Motor neuron (in vitro differentiated cells): ENCODE measurements at regions not wholly inside any gene's neighbourhood (a gene's known extent, or its start where the extent isn't known, plus 50 kb on each side); places are given as distances from the start of the nearest gene placed in this dataset.

ENCODE experiments used
- ATAC-seq, 8 experiments: fragments of 200-7000 bp; cut with Tn5 transposase; replicated peaks in 6 of 8; 2 replicates each; pipeline ENCODE4 v1.8.0; 2021; ENCODE audit warnings: mild to moderate bottlenecking in 8 of 8, moderate library complexity in 8 of 8
- H3K27ac ChIP-seq, 2 donors: fragments of 250-450 bp; sonication (Bioruptor Pico); 2 replicates each; pipeline ENCODE4 v1.9.0; 2021; ENCODE audit warnings: antibody characterized with exemption in 2 of 2, mild to moderate bottlenecking in 2 of 2, moderate library complexity in 1 of 2
- H3K4me1 ChIP-seq, 2 donors: fragments of 250-450 bp; sonication (Bioruptor Pico); replicated peaks in 1 of 2; 2 replicates each; pipeline ENCODE4 v1.6.1; 2021; ENCODE audit warnings: antibody characterized with exemption in 2 of 2, mild to moderate bottlenecking in 2 of 2, moderate library complexity in 1 of 2
- H3K4me3 ChIP-seq, 5 donors: fragments of 250-450 bp; sonication (Bioruptor Pico); 2 replicates each; pipeline ENCODE4 v1.9.0; 2021; ENCODE audit warnings: antibody characterized with exemption in 5 of 5, mild to moderate bottlenecking in 5 of 5, moderate library complexity in 4 of 5
- WGBS, 10 experiments: fragments of 450-650 bp; shearing (Covaris generic); methylation state at CpG; one replicate each; pipeline ENCODE4 v1.0.0; 2022; 5-methylcytosine and 5-hydroxymethylcytosine counted together
- in situ Hi-C, 9 experiments: fragments of 400-800 bp; cut with MboI; loops; one replicate each; pipeline ENCODE4 v1.15.0; 2021; ENCODE audit warnings: low sequenced_read_pairs in 9 of 9, low pct_unique_long_range_greater_than_20kb in 2 of 9; ENCODE audit not compliant: unreplicated experiment in 9 of 9

DNA sequence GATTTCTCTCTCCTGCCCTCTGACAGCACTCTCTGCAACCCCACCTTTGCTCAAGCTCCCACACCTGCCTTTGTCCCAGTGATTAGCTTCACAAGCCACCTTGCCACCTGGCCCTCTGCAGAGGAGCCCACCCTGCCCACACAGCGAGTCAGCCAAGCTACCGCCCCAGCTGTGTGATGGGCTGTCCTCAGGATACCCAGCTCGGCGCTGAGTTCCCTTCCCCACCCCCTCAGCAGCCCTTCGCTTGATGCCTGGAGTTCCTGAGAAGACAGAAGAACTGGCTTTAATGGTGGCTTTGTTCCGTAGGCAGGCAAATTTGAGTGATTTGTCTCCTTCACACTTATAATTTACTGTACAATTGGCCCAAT is 266.4 kb downstream of the CBLN1 start:
- Histone ChIP-seq H3K4me3 (no peak overlapping the region), H3K27ac (no peak overlapping the region), H3K4me1 (peaks cover 9 to 15% of the 10 kb centered on the region in 2 donors)
- 0 to 63% (median 17%) methylated on average over 1 to 4 of the region's 6 CpGs; no CpG with 5 or more reads in 1 of the 10 experiments for WGBS, 10 experiments
- no peak for ATAC-seq
- in situ Hi-C loops, result no loop called here

GRCh38 chr16:49014277-49015224 is 267.1 kb downstream of the CBLN1 start:
- Histone ChIP-seq H3K27ac (no peak overlapping the region), H3K4me3 (no peak overlapping the region), H3K4me1 (peaks cover 9 to 10% of the 10 kb centered on the region in 2 donors)
- in situ Hi-C loops, result no loop called here
- WGBS, 10 experiments, result 10 to 76% (median 45%) methylated on average over 2 to 12 of the region's 15 CpGs; no CpG with 5 or more reads in 2 of the 10 experiments
- no peak for ATAC-seq

GRCh38 chr16:49013727-49014080 is 267.9 kb downstream of the CBLN1 start:
- Histone ChIP-seq H3K4me3 (no peak overlapping the region), H3K27ac (no peak overlapping the region), H3K4me1 (peaks cover under 1 to 2% of the 10 kb centered on the region in 2 donors)
- in situ Hi-C loops, result no loop called here
- ATAC-seq, result no peak
- WGBS, 10 experiments, result 0 to 83% (median 44%) methylated on average over 1 to 5 of the region's 5 CpGs; no CpG with 5 or more reads in 2 of the 10 experiments

DNA sequence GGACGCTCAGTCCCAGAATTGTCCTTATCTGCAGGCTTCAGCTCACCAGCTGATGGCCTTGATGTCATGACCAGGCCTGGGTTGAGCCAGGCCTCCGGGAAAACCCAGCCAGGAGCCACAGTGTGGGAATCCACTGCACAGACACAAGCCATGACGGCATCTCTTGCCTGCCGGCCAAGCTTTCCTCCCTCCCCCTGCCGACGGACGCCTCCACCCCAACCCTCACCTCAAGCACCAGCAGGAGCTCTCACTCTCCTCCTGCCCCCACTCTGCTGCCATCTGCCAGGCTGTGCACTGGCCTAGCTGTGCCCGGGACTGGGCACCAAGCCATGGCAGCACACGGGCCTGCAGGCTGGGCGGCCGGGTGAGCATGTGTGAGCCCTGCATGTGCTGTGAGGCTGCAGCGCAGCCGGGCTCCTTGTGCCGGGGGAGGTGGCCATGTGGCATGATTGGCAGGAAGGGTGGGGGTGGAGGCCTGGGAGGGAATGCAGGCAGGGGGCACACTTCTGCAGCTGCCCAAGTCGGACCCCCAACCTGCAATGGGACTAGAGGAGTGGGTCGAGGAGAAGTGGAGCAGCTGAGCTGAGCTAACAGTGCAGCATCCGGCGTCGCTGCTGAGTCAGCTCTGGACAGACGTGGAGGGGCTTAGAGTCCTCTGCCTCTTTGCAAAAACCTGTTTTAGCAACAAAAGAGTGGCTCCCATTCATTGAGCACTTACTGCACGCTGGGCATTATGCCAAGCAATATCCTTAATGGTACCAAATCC is 268.5 kb downstream of the CBLN1 start:
- H3K27ac ChIP-seq, result no peak overlapping the region
- H3K4me1 ChIP-seq, result no peaks in the 10 kb centered on the region
- no peak overlapping the region for H3K4me3 ChIP-seq
- WGBS, 10 experiments, result 3 to 100% (median 30%) methylated on average over 1 to 6 of the region's 21 CpGs; no CpG with 5 or more reads in 4 of the 10 experiments
- in situ Hi-C loops, result no loop called here
- ATAC-seq, result no peak

DNA sequence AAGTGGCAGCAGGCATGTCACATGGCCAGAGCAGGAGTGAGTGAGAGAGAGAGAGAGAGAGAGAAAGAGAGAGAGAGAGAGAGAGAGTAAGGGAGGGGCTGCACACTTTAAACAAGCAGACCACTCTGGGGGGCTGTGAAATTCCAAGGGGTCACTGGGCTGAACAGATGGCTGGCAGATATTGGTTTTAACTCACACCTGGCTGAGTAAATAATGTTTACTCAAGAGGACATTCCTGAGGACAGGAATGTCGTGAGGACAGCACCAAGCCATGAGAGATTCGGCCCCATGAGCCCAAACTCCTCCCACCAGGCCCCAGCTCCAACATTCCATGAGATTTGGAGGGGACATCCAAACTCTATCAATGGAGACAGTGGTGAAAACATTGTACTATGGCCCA is 269.7 kb downstream of the CBLN1 start:
- no peaks in the 10 kb centered on the region for H3K4me1 ChIP-seq
- WGBS, 10 experiments, result 0 to 80% (median 45%) methylated on average over 1 to 2 of the region's 2 CpGs; no CpG with 5 or more reads in 5 of the 10 experiments
- ATAC-seq, result no peak
- no peak overlapping the region for H3K27ac ChIP-seq
- in situ Hi-C loops, result no loop called here
- H3K4me3 ChIP-seq, result no peak overlapping the region

GRCh38 chr16:49010879-49011278 is 270.8 kb downstream of the CBLN1 start:
- no peak for ATAC-seq
- Histone ChIP-seq H3K4me3 (no peak overlapping the region), H3K4me1 (no peaks in the 10 kb centered on the region), H3K27ac (no peak overlapping the region)
- 17 to 100% (median 68%) methylated on average over 1 to 3 of the region's 7 CpGs; no CpG with 5 or more reads in 7 of the 10 experiments for WGBS, 10 experiments
- in situ Hi-C loops, result no loop called here

DNA sequence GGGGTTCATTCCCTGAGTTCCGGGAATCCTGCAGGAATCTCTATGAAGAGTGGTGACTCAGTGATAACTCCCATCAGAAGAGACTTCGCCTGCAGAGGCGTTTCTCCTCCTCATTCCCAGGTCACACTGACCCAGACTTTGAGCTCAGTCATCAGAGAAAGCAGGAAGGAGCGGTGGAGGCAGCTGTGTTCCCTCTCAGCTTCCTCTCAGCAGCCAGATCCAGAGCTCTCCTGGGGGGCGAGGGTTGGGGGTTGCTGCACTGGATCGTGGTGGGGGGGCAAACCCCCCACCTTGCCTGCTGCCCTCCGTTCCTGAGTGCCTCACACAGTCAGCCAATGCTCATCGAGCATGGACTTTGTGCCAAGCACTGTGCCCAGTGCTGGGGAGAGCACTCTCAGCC is 271.2 kb downstream of the CBLN1 start:
- Histone ChIP-seq H3K4me1 (no peaks in the 10 kb centered on the region), H3K4me3 (no peak overlapping the region), H3K27ac (no peak overlapping the region)
- ATAC-seq, result no peak
- in situ Hi-C loops, result no loop called here
- WGBS, 10 experiments, result 8 to 83% (median 13%) methylated on average over 1 to 4 of the region's 8 CpGs; no CpG with 5 or more reads in 7 of the 10 experiments

DNA sequence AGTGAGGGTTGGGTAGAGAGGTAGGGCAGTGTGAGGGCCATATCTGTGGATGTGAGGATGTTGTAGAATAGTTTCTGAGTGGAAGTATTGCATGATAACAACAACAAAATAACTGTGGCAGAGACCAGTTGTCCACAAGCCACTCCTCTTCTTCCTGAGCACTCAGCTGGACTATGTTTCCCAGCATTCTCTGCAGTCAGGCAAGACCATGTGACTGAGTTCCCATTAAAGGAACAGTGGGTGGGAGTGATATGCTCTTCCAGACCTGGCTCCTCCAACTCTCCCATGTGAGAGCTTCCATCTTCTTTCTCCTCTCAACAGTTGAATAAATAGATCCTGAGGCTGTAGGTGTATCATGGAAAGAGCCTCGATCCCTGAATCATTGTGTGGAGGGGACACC is 272.4 kb downstream of the CBLN1 start:
- ATAC-seq, result no peak
- 0 to 63% (median 40%) methylated on average over 1 of the region's 1 CpG; no CpG with 5 or more reads in 7 of the 10 experiments for WGBS, 10 experiments
- in situ Hi-C loops, result no loop called here
- no peaks in the 10 kb centered on the region for H3K4me1 ChIP-seq
- H3K4me3 ChIP-seq, result no peak overlapping the region
- no peak overlapping the region for H3K27ac ChIP-seq

GRCh38 chr16:49003992-49004391 is 277.6 kb downstream of the CBLN1 start:
- no peak for ATAC-seq
- H3K27ac ChIP-seq, result no peak overlapping the region
- H3K4me1 ChIP-seq, result no peaks in the 10 kb centered on the region
- WGBS, 10 experiments, result 0 to 92% (median 50%) methylated on average over 1 to 4 of the region's 4 CpGs; no CpG with 5 or more reads in 3 of the 10 experiments
- in situ Hi-C loops, result no loop called here
- H3K4me3 ChIP-seq, result no peak overlapping the region

DNA sequence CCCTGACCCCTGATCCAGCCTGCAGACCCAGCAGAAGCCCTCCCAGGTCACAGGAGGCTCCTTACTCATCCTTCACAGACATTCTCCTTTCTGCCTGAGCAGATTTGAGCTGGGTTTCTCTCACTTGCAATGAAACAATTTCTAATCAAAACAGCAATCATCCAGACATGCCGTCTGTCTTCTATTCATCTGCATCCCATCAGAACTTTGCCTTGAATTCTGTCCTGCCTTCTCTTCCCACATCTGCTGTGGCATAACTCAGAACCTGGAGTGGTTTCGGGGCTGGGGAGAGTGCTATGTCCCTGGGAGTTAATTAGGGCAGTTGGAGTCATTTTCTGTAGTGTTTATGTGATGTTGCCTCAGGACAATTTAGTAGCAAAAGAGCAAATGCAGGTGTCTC is 278.6 kb downstream of the CBLN1 start:
- WGBS, 10 experiments, result 0 to 67% (median 33%) methylated on average over 1 to 2 of the region's 2 CpGs; no CpG with 5 or more reads in 3 of the 10 experiments
- in situ Hi-C loops, result no loop called here

DNA sequence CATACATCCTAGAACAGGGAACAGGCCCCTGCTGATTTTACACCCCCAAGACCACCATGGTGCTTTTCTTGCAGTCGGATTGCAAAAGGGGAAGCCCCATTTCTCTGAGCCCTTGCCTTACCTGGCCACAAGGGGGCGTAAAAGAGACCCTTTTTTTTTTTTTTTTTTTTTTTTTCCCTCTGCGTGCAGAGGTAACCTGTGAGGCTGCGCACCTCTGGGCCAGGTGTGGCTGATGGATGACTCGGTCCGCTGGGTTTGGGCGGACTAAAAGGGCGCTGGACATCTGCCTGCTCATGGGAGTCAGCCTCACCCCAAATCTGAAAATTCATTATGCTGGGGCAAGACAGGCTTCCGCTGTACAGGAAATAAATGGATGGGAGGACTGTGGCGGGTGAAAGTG is 281.0 kb downstream of the CBLN1 start:
- WGBS, 10 experiments, result 13 to 100% (median 37%) methylated on average over 1 to 7 of the region's 10 CpGs; no CpG with 5 or more reads in 1 of the 10 experiments

More for the DNA sequence above, 278.6 kb downstream of the CBLN1 start:
- ATAC-seq, result no peak
- Histone ChIP-seq H3K4me1 (no peaks in the 10 kb centered on the region), H3K27ac (no peak overlapping the region), H3K4me3 (no peak overlapping the region)

DNA sequence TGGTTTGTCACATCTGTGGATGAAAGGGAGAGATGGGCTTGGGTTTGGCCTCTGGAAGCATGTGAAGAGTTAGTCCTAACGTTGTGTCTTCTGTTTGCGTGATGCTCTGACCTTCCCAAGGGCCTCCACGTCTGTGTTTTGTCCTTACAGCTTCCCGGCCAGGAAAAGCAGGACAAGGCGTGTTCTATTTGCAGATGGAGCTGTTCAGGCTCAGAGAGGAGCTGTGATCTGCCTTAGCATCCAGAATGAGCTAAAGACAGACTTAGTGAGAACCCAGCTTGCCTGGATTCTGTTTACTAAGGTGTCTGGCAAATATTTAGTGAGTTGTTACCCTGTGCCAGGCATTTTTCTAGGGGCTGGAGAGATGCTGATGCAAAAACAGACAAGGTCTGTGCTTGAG is 282.1 kb downstream of the CBLN1 start:
- 0 to 100% (median 57%) methylated on average over 1 to 3 of the region's 5 CpGs; no CpG with 5 or more reads in 4 of the 10 experiments for WGBS, 10 experiments
- ATAC-seq, result no peak
- in situ Hi-C loops, result no loop called here
- Histone ChIP-seq H3K4me1 (no peaks in the 10 kb centered on the region), H3K27ac (no peak overlapping the region), H3K4me3 (no peak overlapping the region)

More for the DNA sequence above, 281.0 kb downstream of the CBLN1 start:
- in situ Hi-C loops, result no loop called here
- ATAC-seq, result no peak
- no peak overlapping the region for H3K4me3 ChIP-seq
- no peak overlapping the region for H3K27ac ChIP-seq
- H3K4me1 ChIP-seq, result no peaks in the 10 kb centered on the region

- in situ Hi-C loops, result no loop called here
- Histone ChIP-seq H3K4me1 (no peaks in the 10 kb centered on the region), H3K27ac (no peak overlapping the region), H3K4me3 (no peak overlapping the region)
- ATAC-seq, result no peak
- WGBS, 10 experiments, result 0 to 80% (median 42%) methylated on average over 1 to 6 of the region's 6 CpGs; no CpG with 5 or more reads in 2 of the 10 experiments
Observed at GRCh38 chr16:48999044-48999443, 282.6 kb downstream of the CBLN1 start.
